Hindlimb muscle (tissue), 1 donor: ENCODE measurements at regions not wholly inside any gene's neighbourhood (a gene's known extent, or its start where the extent isn't known, plus 50 kb on each side); places are given as distances from the start of the nearest gene placed in this dataset.
A peak's percentile ranks its signal among the peaks of the same experiment; 100 is the strongest.
"Not testable (repeated sequence)": the region's sequence is repeated elsewhere in the genome, so short reads cannot be mapped to it uniquely, and the experiment has no call there.

ENCODE experiments used
- DNase-seq: peaks from one replicate; pipeline ENCODE4 v3.0.0-alpha.2; 2013

GRCh38 chr13:38147050-38147449 lies 202.6 kb upstream of the UFM1 start:
- no peak for DNase-seq

- no peak for DNase-seq
These were observed 207.9 kb upstream of the UFM1 start for GRCh38 chr13:38141792-38142191.

GRCh38 chr13:38135592-38135991 lies 214.1 kb upstream of the UFM1 start:
- no peak for DNase-seq

- no peak for DNase-seq
These were observed 228.4 kb upstream of the UFM1 start for GRCh38 chr13:38121267-38121666.

GRCh38 chr13:38103851-38104250 lies 234.3 kb upstream of the TRPC4 start:
- DNase-seq = no peak

GRCh38 chr13:38099751-38100150 lies 230.2 kb upstream of the TRPC4 start:
- DNase-seq = no peak

GRCh38 chr13:38093425-38093824 lies 223.9 kb upstream of the TRPC4 start:
- no peak for DNase-seq

- DNase-seq = no peak
These were observed 221.3 kb upstream of the TRPC4 start for GRCh38 chr13:38090913-38091312.

GRCh38 chr13:38086721-38087120 lies 217.1 kb upstream of the TRPC4 start:
- DNase-seq = no peak

GRCh38 chr13:38086013-38086412 lies 216.4 kb upstream of the TRPC4 start:
- DNase-seq = no peak

GRCh38 chr13:38073931-38074330 lies 204.4 kb upstream of the TRPC4 start:
- DNase-seq = no peak

GRCh38 chr13:38072696-38073095 lies 203.1 kb upstream of the TRPC4 start:
- DNase-seq = no peak

- not testable (repeated sequence) for DNase-seq
These were observed 201.8 kb upstream of the TRPC4 start for GRCh38 chr13:38071340-38071739.

- no peak for DNase-seq
These were observed 184.3 kb upstream of the TRPC4 start for GRCh38 chr13:38053896-38054295.

- DNase-seq = no peak
These were observed 176.4 kb upstream of the TRPC4 start for GRCh38 chr13:38046049-38046376.

- DNase-seq = no peak
These were observed 175.9 kb upstream of the TRPC4 start for GRCh38 chr13:38045278-38046048.

GRCh38 chr13:38044067-38044466 lies 174.5 kb upstream of the TRPC4 start:
- no peak for DNase-seq

- peak; percentile 2 for DNase-seq
These were observed 173.2 kb upstream of the TRPC4 start for GRCh38 chr13:38042771-38043170.

- DNase-seq = no peak
These were observed 154.9 kb upstream of the TRPC4 start for GRCh38 chr13:38024431-38024830.

GRCh38 chr13:38017320-38017719 lies 147.7 kb upstream of the TRPC4 start:
- no peak for DNase-seq

GRCh38 chr13:38013676-38014075 lies 144.1 kb upstream of the TRPC4 start:
- DNase-seq = no peak

- no peak for DNase-seq
These were observed 142.5 kb upstream of the TRPC4 start for GRCh38 chr13:38012096-38012495.

- DNase-seq = peak; percentile 37
These were observed 139.1 kb upstream of the TRPC4 start for GRCh38 chr13:38008636-38009035.

GRCh38 chr13:38002606-38003005 lies 133.0 kb upstream of the TRPC4 start:
- DNase-seq = no peak

GRCh38 chr13:37997641-37998040 lies 128.1 kb upstream of the TRPC4 start:
- no peak for DNase-seq
